Mesendoderm (in vitro differentiated cells): ENCODE measurements at regions not wholly inside any gene's neighbourhood (a gene's known extent, or its start where the extent isn't known, plus 50 kb on each side); places are given as distances from the start of the nearest gene placed in this dataset.

ENCODE experiments used
- DNase-seq: peaks from one replicate; pipeline ENCODE4 v3.0.0; 2013
- H2AK5ac ChIP-seq: 2 replicates; pipeline ENCODE4 v1.6.1; 2013; ENCODE audit warnings: low read length, inconsistent platforms
- H2BK120ac ChIP-seq: 2 replicates; pipeline ENCODE4 v1.6.1; 2013; ENCODE audit warnings: low read depth, mild to moderate bottlenecking, low read length, moderate library complexity, mixed read lengths
- H2BK15ac ChIP-seq: replicated peaks from 2 replicates; pipeline ENCODE4 v1.6.1; 2013; ENCODE audit warnings: low read depth, mild to moderate bottlenecking, moderate library complexity
- H2BK5ac ChIP-seq: 2 replicates; pipeline ENCODE4 v1.6.1; 2013; ENCODE audit warnings: low read length, inconsistent platforms
- H3K18ac ChIP-seq: 2 replicates; pipeline ENCODE4 v1.6.1; 2013; ENCODE audit warnings: mild to moderate bottlenecking, low read length, mixed read lengths
- H3K23ac ChIP-seq: one replicate; pipeline ENCODE4 v1.6.1; 2013; ENCODE audit warnings: low read length
- H3K27ac ChIP-seq: 2 replicates; pipeline ENCODE4 v1.5.1; 2013; ENCODE audit warnings: low read depth, mild to moderate bottlenecking, inconsistent platforms, low read length, moderate library complexity
- H3K27me3 ChIP-seq: 2 replicates; pipeline ENCODE4 v1.6.1; 2013; ENCODE audit warnings: low read length, control low read depth, mild to moderate bottlenecking, inconsistent platforms; ENCODE audit not compliant: insufficient read depth, poor library complexity
- H3K36me3 ChIP-seq: 2 replicates; pipeline ENCODE4 v1.6.1; 2013; ENCODE audit warnings: low read length, inconsistent platforms; ENCODE audit not compliant: control insufficient read depth, insufficient read depth
- H3K4ac ChIP-seq: one replicate; pipeline ENCODE4 v1.6.1; 2013; ENCODE audit warnings: low read depth, mild to moderate bottlenecking, low read length, moderate library complexity
- H3K4me1 ChIP-seq: 2 replicates; pipeline ENCODE4 v1.6.1; 2013; ENCODE audit warnings: low read depth, low read length, inconsistent platforms; ENCODE audit not compliant: control insufficient read depth
- H3K4me2 ChIP-seq: 2 replicates; pipeline ENCODE4 v1.6.1; 2013; ENCODE audit warnings: low read length
- H3K4me3 ChIP-seq: 2 replicates; pipeline ENCODE4 v1.5.1; 2013; ENCODE audit warnings: mild to moderate bottlenecking, low read length
- H3K56ac ChIP-seq: one replicate; pipeline ENCODE4 v1.6.1; 2013; ENCODE audit warnings: low read length
- H3K79me1 ChIP-seq: 2 replicates; pipeline ENCODE4 v1.6.1; 2013; ENCODE audit warnings: low read length, inconsistent platforms
- H3K79me2 ChIP-seq: 2 replicates; pipeline ENCODE4 v1.6.1; 2013; ENCODE audit warnings: mild to moderate bottlenecking, low read length; ENCODE audit not compliant: control insufficient read depth, insufficient read depth
- H3K9ac ChIP-seq: 2 replicates; pipeline ENCODE4 v1.6.1; 2013; ENCODE audit warnings: low read length, inconsistent platforms
- H4K5ac ChIP-seq: one replicate; pipeline ENCODE4 v1.6.1; 2013; ENCODE audit warnings: low read length
- H4K8ac ChIP-seq: one replicate; pipeline ENCODE4 v1.6.1; 2013; ENCODE audit warnings: low read depth, mild to moderate bottlenecking, control low read depth, low read length, moderate library complexity
- WGBS: extraction: QIAGEN DNeasy Blood & Tissue Kit; methylation state at CpG from one replicate; pipeline ENCODE4 v1.1.7; 2013; ENCODE audit warnings: low lambda C conversion rate, missing lambda C conversion rate; ENCODE audit not compliant: insufficient coverage; ENCODE audit errors: extremely low coverage; 5-methylcytosine and 5-hydroxymethylcytosine counted together

DNA sequence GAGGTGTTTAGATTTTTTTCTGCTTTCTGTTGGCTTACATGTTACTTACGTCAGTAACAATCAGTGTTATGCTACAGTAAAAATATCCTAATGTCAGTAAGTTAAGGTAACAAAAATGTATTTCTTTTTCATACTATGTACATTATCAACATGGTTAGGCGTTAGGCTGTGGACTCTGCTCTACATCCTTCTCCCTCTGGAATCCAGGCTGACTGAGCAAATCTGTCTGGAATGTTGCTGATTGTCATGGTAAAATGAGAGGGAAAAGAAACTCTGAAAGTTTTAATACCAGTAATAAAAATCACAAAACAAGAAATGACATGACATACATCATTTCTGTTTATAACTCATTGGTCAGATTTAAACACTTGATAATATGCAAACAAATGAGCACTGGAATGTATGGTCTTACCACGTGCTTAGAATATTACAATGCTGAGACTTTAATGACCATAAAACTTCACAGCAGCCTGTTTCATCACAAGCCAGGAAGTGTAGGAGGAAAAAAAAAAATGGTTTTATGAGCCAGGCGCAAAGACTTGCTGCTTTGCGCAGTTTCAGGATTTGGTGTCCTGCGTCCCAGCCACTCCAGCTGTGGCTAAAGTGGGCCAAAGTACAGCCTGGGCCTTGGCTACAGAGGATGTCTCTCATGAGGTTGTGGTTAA is 252.4 kb downstream of the FSIP2 start:
- no peak overlapping the region for H3K23ac ChIP-seq
- H3K4me2 ChIP-seq: no peak overlapping the region
- no peak overlapping the region for H4K5ac ChIP-seq
- no peak overlapping the region for H3K4me3 ChIP-seq
- H2BK120ac ChIP-seq: no peak overlapping the region
- no peak overlapping the region for H3K9ac ChIP-seq
- no peak overlapping the region for H3K18ac ChIP-seq
- no peaks in the 10 kb centered on the region for H3K79me2 ChIP-seq
- no peak overlapping the region for H3K56ac ChIP-seq
- DNase-seq: peak; percentile 48
- WGBS: no CpG with 5 or more reads among the region's 6 CpGs
- no peaks in the 10 kb centered on the region for H3K27me3 ChIP-seq
- H3K36me3 ChIP-seq: no peaks in the 10 kb centered on the region
- no peak overlapping the region for H2BK15ac ChIP-seq
- H4K8ac ChIP-seq: no peak overlapping the region
- no peak overlapping the region for H2BK5ac ChIP-seq
- no peaks in the 10 kb centered on the region for H3K4me1 ChIP-seq
- no peak overlapping the region for H3K4ac ChIP-seq
- H3K27ac ChIP-seq: no peak overlapping the region
- H2AK5ac ChIP-seq: no peak overlapping the region
- no peaks in the 10 kb centered on the region for H3K79me1 ChIP-seq

DNA sequence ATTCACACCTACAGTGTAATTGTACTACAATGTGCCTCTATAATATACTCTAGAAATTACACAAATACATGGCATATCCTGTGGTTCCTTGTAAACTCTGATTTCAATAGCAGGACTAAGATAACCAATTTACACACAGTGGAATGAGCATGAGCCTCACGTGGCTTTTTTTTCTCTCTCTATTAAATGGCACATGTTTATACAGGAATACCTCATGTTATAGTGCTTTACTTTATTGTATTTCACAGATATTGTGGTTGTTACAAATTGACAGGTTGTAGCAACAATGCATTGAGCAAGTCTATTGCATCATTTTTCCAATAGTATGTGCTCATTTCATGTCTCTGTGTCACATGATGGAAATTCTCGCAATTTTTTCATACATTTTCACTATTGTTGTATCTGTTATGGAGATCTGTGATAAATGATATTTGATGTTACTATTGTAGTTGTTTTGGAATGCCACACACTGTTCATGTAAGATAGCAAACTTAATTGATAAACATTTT is 260.0 kb downstream of the FSIP2 start:
- no peak overlapping the region for H4K5ac ChIP-seq
- no peaks in the 10 kb centered on the region for H3K4me1 ChIP-seq
- H3K79me2 ChIP-seq: no peaks in the 10 kb centered on the region
- H3K23ac ChIP-seq: no peak overlapping the region
- no peak overlapping the region for H3K27ac ChIP-seq
- no peak overlapping the region for H2BK120ac ChIP-seq
- no peak overlapping the region for H3K4ac ChIP-seq
- no peak overlapping the region for H4K8ac ChIP-seq
- no peak overlapping the region for H2AK5ac ChIP-seq
- H3K9ac ChIP-seq: no peak overlapping the region
- no peak overlapping the region for H3K4me2 ChIP-seq
- H3K56ac ChIP-seq: no peak overlapping the region
- H3K18ac ChIP-seq: no peak overlapping the region
- H3K4me3 ChIP-seq: no peak overlapping the region
- no CpG with 5 or more reads among the region's 2 CpGs for WGBS
- H3K27me3 ChIP-seq: no peaks in the 10 kb centered on the region
- no peak overlapping the region for H2BK15ac ChIP-seq
- DNase-seq: no peak
- H2BK5ac ChIP-seq: no peak overlapping the region
- H3K79me1 ChIP-seq: no peaks in the 10 kb centered on the region
- H3K36me3 ChIP-seq: no peaks in the 10 kb centered on the region

DNA sequence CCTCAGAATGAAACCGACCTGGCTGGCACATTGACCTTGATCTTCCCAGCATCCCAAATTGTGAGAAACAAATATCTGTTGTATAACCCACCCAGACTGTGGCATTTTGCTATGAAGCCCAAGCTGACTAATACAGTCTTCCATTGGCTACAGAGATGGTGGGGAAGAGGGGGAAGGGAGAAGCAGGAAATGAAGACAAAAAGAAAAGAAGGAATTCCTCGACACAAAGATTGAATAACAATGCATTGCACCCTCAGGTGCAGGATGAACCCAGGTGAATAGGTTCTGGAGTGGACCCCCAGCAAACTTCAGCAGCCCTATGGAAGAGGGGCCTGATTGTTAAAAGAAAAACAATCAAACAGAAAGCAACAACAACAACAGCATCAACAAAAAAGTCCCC is 270.7 kb downstream of the FSIP2 start:
- WGBS: no CpG with 5 or more reads among the region's 2 CpGs
- no peak overlapping the region for H2BK120ac ChIP-seq
- H2BK5ac ChIP-seq: no peak overlapping the region
- no peaks in the 10 kb centered on the region for H3K79me2 ChIP-seq
- H4K5ac ChIP-seq: no peak overlapping the region
- H3K56ac ChIP-seq: no peak overlapping the region
- no peak overlapping the region for H2AK5ac ChIP-seq
- DNase-seq: no peak
- no peaks in the 10 kb centered on the region for H3K4me1 ChIP-seq
- H3K27ac ChIP-seq: no peak overlapping the region
- no peaks in the 10 kb centered on the region for H3K36me3 ChIP-seq
- H3K18ac ChIP-seq: no peak overlapping the region
- H3K9ac ChIP-seq: no peak overlapping the region
- no peaks in the 10 kb centered on the region for H3K79me1 ChIP-seq
- no peak overlapping the region for H3K23ac ChIP-seq
- no peak overlapping the region for H3K4ac ChIP-seq
- H2BK15ac ChIP-seq: no peak overlapping the region
- H4K8ac ChIP-seq: no peak overlapping the region
- no peaks in the 10 kb centered on the region for H3K27me3 ChIP-seq
- H3K4me2 ChIP-seq: no peak overlapping the region
- H3K4me3 ChIP-seq: no peak overlapping the region

DNA sequence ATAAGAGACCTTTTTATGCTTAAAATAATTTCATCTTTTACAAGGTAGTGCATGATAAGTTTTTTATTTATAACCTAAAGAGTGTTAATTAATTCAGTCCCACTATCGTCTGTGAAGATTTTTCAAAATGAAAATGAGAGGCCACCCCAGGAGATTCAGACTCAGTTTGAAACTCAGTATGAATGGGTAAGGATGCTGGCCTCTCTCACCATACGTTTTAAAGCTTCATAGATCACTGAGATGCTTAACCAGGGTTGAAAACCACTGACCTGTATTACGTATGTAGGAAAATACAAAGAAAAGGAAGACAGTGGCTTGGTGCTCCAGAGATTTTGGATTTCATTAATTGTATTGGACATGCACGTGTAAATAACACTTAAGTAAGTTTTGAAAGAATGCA is 278.7 kb downstream of the FSIP2 start:
- H3K9ac ChIP-seq: no peak overlapping the region
- no peak overlapping the region for H4K5ac ChIP-seq
- no peak overlapping the region for H2BK15ac ChIP-seq
- H2BK5ac ChIP-seq: no peak overlapping the region
- H3K18ac ChIP-seq: no peak overlapping the region
- no peaks in the 10 kb centered on the region for H3K79me1 ChIP-seq
- H3K23ac ChIP-seq: no peak overlapping the region
- no peaks in the 10 kb centered on the region for H3K36me3 ChIP-seq
- no peak for DNase-seq
- no peak overlapping the region for H3K27ac ChIP-seq
- no peak overlapping the region for H4K8ac ChIP-seq
- 100% methylated on average over 1 of the region's 4 CpGs for WGBS
- H2BK120ac ChIP-seq: no peak overlapping the region
- H3K4me2 ChIP-seq: no peak overlapping the region
- H2AK5ac ChIP-seq: no peak overlapping the region
- no peaks in the 10 kb centered on the region for H3K4me1 ChIP-seq
- no peaks in the 10 kb centered on the region for H3K27me3 ChIP-seq
- H3K56ac ChIP-seq: no peak overlapping the region
- H3K4me3 ChIP-seq: no peak overlapping the region
- H3K4ac ChIP-seq: no peak overlapping the region
- no peaks in the 10 kb centered on the region for H3K79me2 ChIP-seq

DNA sequence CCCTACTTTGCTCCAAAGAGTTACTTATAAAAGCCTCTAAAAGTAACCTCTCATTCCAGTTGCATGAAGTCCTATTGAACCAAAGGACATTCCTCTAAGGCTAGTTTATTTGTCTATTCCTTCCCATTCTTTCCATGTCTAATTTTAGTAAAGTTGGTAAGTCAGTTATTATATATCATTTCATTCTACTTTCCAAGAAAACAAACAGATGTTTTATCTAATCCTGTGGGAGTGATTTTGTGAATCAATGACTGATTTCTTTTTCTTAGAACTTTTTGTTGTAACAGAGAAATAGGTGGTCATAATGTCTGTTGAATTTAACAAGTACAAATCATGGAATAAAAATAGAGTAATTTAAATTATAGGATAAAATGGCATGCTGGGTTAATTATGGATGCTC is 286.3 kb downstream of the FSIP2 start:
- no peak overlapping the region for H3K27ac ChIP-seq
- no peaks in the 10 kb centered on the region for H3K36me3 ChIP-seq
- H2BK5ac ChIP-seq: no peak overlapping the region
- H3K56ac ChIP-seq: no peak overlapping the region
- H2BK120ac ChIP-seq: no peak overlapping the region
- no peak overlapping the region for H3K4ac ChIP-seq
- no peaks in the 10 kb centered on the region for H3K79me2 ChIP-seq
- no peak overlapping the region for H3K23ac ChIP-seq
- no peak overlapping the region for H2AK5ac ChIP-seq
- no peak overlapping the region for H3K4me2 ChIP-seq
- no peak overlapping the region for H4K5ac ChIP-seq
- H3K18ac ChIP-seq: no peak overlapping the region
- H3K27me3 ChIP-seq: no peaks in the 10 kb centered on the region
- DNase-seq: no peak
- H3K79me1 ChIP-seq: no peaks in the 10 kb centered on the region
- no peak overlapping the region for H3K9ac ChIP-seq
- H3K4me3 ChIP-seq: no peak overlapping the region
- H4K8ac ChIP-seq: no peak overlapping the region
- H2BK15ac ChIP-seq: no peak overlapping the region
- no peaks in the 10 kb centered on the region for H3K4me1 ChIP-seq

DNA sequence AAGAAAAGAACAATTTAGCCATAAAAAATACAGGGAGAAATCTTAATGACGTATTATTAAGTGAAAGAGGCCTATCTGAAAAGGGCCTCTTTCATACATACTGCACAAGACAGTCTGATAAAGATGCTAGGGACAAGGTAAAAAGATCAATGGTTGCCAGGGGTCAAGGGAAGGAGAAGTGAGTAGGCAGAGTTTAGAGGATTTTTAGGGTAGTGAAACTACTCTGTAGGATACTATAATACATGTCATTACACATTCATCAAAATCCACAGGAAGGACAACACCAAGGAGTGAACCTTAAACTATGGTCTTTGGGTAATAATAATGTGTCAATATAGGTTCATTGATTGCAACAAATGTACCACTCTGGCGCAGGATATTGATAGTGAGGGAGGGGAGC is 289.3 kb downstream of the FSIP2 start:
- Histone ChIP-seq H3K36me3 (no peaks in the 10 kb centered on the region), H2BK15ac (no peak overlapping the region), H4K8ac (no peak overlapping the region), H3K9ac (no peak overlapping the region), H3K4me2 (no peak overlapping the region), H3K4me3 (no peak overlapping the region), H4K5ac (no peak overlapping the region), H3K79me1 (no peaks in the 10 kb centered on the region), H2AK5ac (no peak overlapping the region), H2BK5ac (no peak overlapping the region), H3K56ac (no peak overlapping the region), H3K18ac (no peak overlapping the region), H3K23ac (no peak overlapping the region), H2BK120ac (no peak overlapping the region), H3K4ac (no peak overlapping the region), H3K79me2 (no peaks in the 10 kb centered on the region), H3K4me1 (no peaks in the 10 kb centered on the region), H3K27ac (no peak overlapping the region), H3K27me3 (no peaks in the 10 kb centered on the region)
- no peak for DNase-seq
- no CpG with 5 or more reads among the region's 2 CpGs for WGBS
